ENCODE measurements at regions not wholly inside any gene's neighbourhood (a gene's known extent, or its start where the extent isn't known, plus 50 kb on each side); places are given as distances from the start of the nearest gene placed in this dataset.

- H3K4me3 ChIP-seq, result no peak overlapping the region
- H3K4me1 ChIP-seq, result no peaks in the 10 kb centered on the region
- 77 to 85% methylated on average over 10 of the region's 10 CpGs for WGBS, 2 donors
- intact Hi-C loops (cut with DNase I), result no loop called here
- no peak for FAIRE-seq
- no peaks in the 10 kb centered on the region for H3K9me3 ChIP-seq
- ATAC-seq, result no peak
- H3K27me3 ChIP-seq, result no peaks in the 10 kb centered on the region
- no peak for DNase-seq
- H3K36me3 ChIP-seq, result no peaks in the 10 kb centered on the region
- no peak for TF ChIP-seq CTCF (IDR thresholded peaks at IDR 0.05)
- no peak overlapping the region for H3K27ac ChIP-seq
These were observed 153.8 kb upstream of the VASH1 start for GRCh38 chr14:76607510-76607909.

GRCh38 chr14:76612654-76613053 lies 148.6 kb upstream of the VASH1 start:
- H3K9me3 ChIP-seq, result peaks cover 0 to 3% (median 0%) of the 10 kb centered on the region in 4 donors
- no peak for TF ChIP-seq CTCF (IDR thresholded peaks at IDR 0.05)
- ATAC-seq (no peak), FAIRE-seq (no peak), DNase-seq (no peak)
- 41% methylated on average over 5 of the region's 5 CpGs for WGBS, 2 donors
- no peak overlapping the region for H3K4me3 ChIP-seq
- no peaks in the 10 kb centered on the region for H3K27me3 ChIP-seq
- H3K27ac ChIP-seq, result no peak overlapping the region
- no peaks in the 10 kb centered on the region for H3K36me3 ChIP-seq
- intact Hi-C loops (cut with DNase I), result no loop called here
- H3K4me1 ChIP-seq, result no peaks in the 10 kb centered on the region

- Histone ChIP-seq H3K27me3 (no peaks in the 10 kb centered on the region), H3K27ac (no peak overlapping the region), H3K4me1 (no peaks in the 10 kb centered on the region), H3K9me3 (peaks cover 0 to 4% (median 0%) of the 10 kb centered on the region in 4 donors), H3K36me3 (no peaks in the 10 kb centered on the region), H3K4me3 (no peak overlapping the region)
- FAIRE-seq (no peak), ATAC-seq (no peak), DNase-seq (no peak)
- 45 to 90% methylated on average over 2 of the region's 2 CpGs for WGBS, 2 donors
- no peak for TF ChIP-seq CTCF (IDR thresholded peaks at IDR 0.05)
- intact Hi-C loops (cut with DNase I), result no loop called here
These were observed 147.7 kb upstream of the VASH1 start for GRCh38 chr14:76613616-76614015.

- WGBS, 2 donors, result 49% methylated on average over 8 to 9 of the region's 9 CpGs
- intact Hi-C loops (cut with DNase I), result no loop called here
- Histone ChIP-seq H3K4me1 (no peaks in the 10 kb centered on the region), H3K36me3 (no peaks in the 10 kb centered on the region), H3K4me3 (no peak overlapping the region), H3K9me3 (peaks cover 0 to 4% (median 0%) of the 10 kb centered on the region in 4 donors), H3K27me3 (no peaks in the 10 kb centered on the region), H3K27ac (no peak overlapping the region)
- FAIRE-seq (no peak), ATAC-seq (no peak), DNase-seq (no peak)
- no peak for TF ChIP-seq CTCF (IDR thresholded peaks at IDR 0.05)
These were observed 145.9 kb upstream of the VASH1 start for GRCh38 chr14:76615331-76615730.

GRCh38 chr14:76617440-76617839 lies 143.8 kb upstream of the VASH1 start:
- H3K4me1 ChIP-seq, result no peaks in the 10 kb centered on the region
- 55 to 68% methylated on average over 4 of the region's 4 CpGs for WGBS, 2 donors
- no peak for DNase-seq
- no peak for FAIRE-seq
- no peaks in the 10 kb centered on the region for H3K36me3 ChIP-seq
- no peak overlapping the region for H3K27ac ChIP-seq
- no peak for TF ChIP-seq CTCF (IDR thresholded peaks at IDR 0.05)
- no peak for ATAC-seq
- intact Hi-C loops (cut with DNase I), result no loop called here
- peaks cover 0 to 4% (median 0%) of the 10 kb centered on the region in 4 donors for H3K9me3 ChIP-seq
- H3K27me3 ChIP-seq, result no peaks in the 10 kb centered on the region
- H3K4me3 ChIP-seq, result no peak overlapping the region
